ENCODE measurements at regions not wholly inside any gene's neighbourhood (a gene's known extent, or its start where the extent isn't known, plus 50 kb on each side); places are given as distances from the start of the nearest gene placed in this dataset.

- Histone ChIP-seq H3K36me3 (no peaks in the 10 kb centered on the region), H3K4me1 (no peaks in the 10 kb centered on the region), H3K9me3 (peaks cover 5 to 20% (median 8%) of the 10 kb centered on the region in 4 donors), H3K4me3 (no peak overlapping the region), H3K27me3 (no peaks in the 10 kb centered on the region), H3K27ac (no peak overlapping the region)
- WGBS, 2 donors, result 59 to 65% methylated on average over 3 of the region's 3 CpGs
- ATAC-seq (ENCODE audit: low FRiP score in 2 of 2), result no peak
- no peak for DNase-seq
- TF ChIP-seq POLR2AphosphoS5 (IDR thresholded peaks at IDR 0.05) (no peak), CTCF (IDR thresholded peaks at IDR 0.05) (no peak), POLR2A (IDR thresholded peaks at IDR 0.05) (no peak), EP300 (IDR thresholded peaks at IDR 0.05) (no peak)
Observed at GRCh38 chr1:95699149-95699953, 465.3 kb downstream of the RWDD3 start.

GRCh38 chr1:95701450-95702173, 467.6 kb downstream of the RWDD3 start:
- Histone ChIP-seq H3K9me3 (peaks cover 5 to 28% (median 11%) of the 10 kb centered on the region in 4 donors), H3K27ac (no peak overlapping the region), H3K36me3 (no peaks in the 10 kb centered on the region), H3K27me3 (no peaks in the 10 kb centered on the region), H3K4me3 (no peak overlapping the region), H3K4me1 (no peaks in the 10 kb centered on the region)
- peak in 1 of 2 donors; percentile 4 for DNase-seq
- 87 to 93% methylated on average over 3 to 4 of the region's 4 CpGs for WGBS, 2 donors
- peak in 1 of 2 donors; percentile 49 for ATAC-seq (ENCODE audit: low FRiP score in 2 of 2)
- TF ChIP-seq CTCF (IDR thresholded peaks at IDR 0.05) (no peak), POLR2A (IDR thresholded peaks at IDR 0.05) (no peak), EP300 (IDR thresholded peaks at IDR 0.05) (no peak), POLR2AphosphoS5 (IDR thresholded peaks at IDR 0.05) (no peak)

GRCh38 chr1:95703046-95703445, 469.0 kb downstream of the RWDD3 start:
- Histone ChIP-seq H3K27ac (no peak overlapping the region), H3K9me3 (peaks cover 5 to 31% (median 13%) of the 10 kb centered on the region in 4 donors)

DNA sequence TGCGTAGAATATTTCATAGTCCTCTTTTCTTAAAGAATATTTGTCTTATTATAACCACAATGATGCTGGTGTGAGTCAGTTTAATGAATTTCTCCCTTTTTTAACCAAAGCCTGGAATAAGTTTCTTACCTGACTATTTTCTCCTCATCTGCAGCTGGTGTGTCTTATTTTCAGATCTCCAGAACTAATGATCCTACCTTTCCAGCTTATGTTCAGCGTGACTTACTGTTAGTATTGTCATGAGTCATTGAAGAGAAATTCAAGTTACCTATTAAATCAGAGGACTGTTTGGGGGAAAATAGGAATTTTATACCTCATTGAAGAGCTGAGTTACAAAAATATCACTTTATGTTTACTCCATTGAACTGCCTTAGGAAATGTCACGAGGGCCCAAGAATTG, 482.1 kb downstream of the RWDD3 start:
- no peaks in the 10 kb centered on the region for H3K36me3 ChIP-seq
- ATAC-seq (ENCODE audit: low FRiP score in 2 of 2) (no peak), DNase-seq (no peak)
- H3K4me1 ChIP-seq, result no peaks in the 10 kb centered on the region
- 86 to 91% methylated on average over 3 of the region's 3 CpGs for WGBS, 2 donors
- H3K27me3 ChIP-seq, result no peaks in the 10 kb centered on the region
- no peak overlapping the region for H3K27ac ChIP-seq
- TF ChIP-seq POLR2AphosphoS5 (IDR thresholded peaks at IDR 0.05) (no peak), CTCF (IDR thresholded peaks at IDR 0.05) (no peak), POLR2A (IDR thresholded peaks at IDR 0.05) (no peak), EP300 (IDR thresholded peaks at IDR 0.05) (no peak)
- no peaks in the 10 kb centered on the region for H3K9me3 ChIP-seq
- H3K4me3 ChIP-seq, result no peak overlapping the region

More at GRCh38 chr1:95703046-95703445, 469.0 kb downstream of the RWDD3 start:
- H3K27me3 ChIP-seq, result no peaks in the 10 kb centered on the region
- ATAC-seq (ENCODE audit: low FRiP score in 2 of 2) (no peak), DNase-seq (no peak)
- no peak for TF ChIP-seq CTCF (IDR thresholded peaks at IDR 0.05)
- no peak for TF ChIP-seq POLR2A (IDR thresholded peaks at IDR 0.05)
- no peak for TF ChIP-seq POLR2AphosphoS5 (IDR thresholded peaks at IDR 0.05)
- no peak for TF ChIP-seq EP300 (IDR thresholded peaks at IDR 0.05)
- H3K4me1 ChIP-seq, result no peaks in the 10 kb centered on the region
- no peaks in the 10 kb centered on the region for H3K36me3 ChIP-seq
- no peak overlapping the region for H3K4me3 ChIP-seq

Measured in upper lobe of left lung (tissue), 6 donors.